ENCODE measurements at regions not wholly inside any gene's neighbourhood (a gene's known extent, or its start where the extent isn't known, plus 50 kb on each side); places are given as distances from the start of the nearest gene placed in this dataset.

DNA sequence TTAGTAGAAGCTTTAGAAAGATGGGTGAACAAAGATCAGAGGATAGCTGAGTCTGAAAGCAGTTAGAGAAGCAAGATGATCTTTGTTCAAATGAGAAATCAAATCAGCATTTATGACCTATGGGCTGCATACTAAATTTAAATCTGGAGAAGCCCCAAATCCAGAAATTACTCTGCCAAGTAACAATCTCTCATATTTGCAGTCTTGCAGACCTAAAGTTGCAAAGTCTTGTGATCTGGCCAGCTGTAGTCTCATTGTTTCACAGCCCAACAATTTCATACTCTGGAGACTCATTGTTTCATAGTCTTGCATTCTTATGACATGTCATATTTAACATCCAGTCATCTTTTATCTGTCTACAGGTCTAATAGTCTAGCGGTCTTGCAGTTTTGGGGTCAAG is 364.9 kb upstream of the RSPO3 start:
- TF ChIP-seq, protein P1, sequence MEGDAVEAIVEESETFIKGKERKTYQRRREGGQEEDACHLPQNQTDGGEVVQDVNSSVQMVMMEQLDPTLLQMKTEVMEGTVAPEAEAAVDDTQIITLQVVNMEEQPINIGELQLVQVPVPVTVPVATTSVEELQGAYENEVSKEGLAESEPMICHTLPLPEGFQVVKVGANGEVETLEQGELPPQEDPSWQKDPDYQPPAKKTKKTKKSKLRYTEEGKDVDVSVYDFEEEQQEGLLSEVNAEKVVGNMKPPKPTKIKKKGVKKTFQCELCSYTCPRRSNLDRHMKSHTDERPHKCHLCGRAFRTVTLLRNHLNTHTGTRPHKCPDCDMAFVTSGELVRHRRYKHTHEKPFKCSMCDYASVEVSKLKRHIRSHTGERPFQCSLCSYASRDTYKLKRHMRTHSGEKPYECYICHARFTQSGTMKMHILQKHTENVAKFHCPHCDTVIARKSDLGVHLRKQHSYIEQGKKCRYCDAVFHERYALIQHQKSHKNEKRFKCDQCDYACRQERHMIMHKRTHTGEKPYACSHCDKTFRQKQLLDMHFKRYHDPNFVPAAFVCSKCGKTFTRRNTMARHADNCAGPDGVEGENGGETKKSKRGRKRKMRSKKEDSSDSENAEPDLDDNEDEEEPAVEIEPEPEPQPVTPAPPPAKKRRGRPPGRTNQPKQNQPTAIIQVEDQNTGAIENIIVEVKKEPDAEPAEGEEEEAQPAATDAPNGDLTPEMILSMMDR (IDR thresholded peaks at IDR 0.05), result no peak
- TF ChIP-seq ZFX (IDR thresholded peaks at IDR 0.05; ENCODE audit: borderline replicate concordance), result no peak
